Ascending aorta (tissue), 2 donors: ENCODE measurements at regions not wholly inside any gene's neighbourhood (a gene's known extent, or its start where the extent isn't known, plus 50 kb on each side); places are given as distances from the start of the nearest gene placed in this dataset.

Experiments
- DNase-seq, 2 donors: peaks; one replicate each; pipeline ENCODE4 v3.0.0-alpha.2; 2019; ENCODE audit warnings: low spot score in 2 of 2
- H3K27ac ChIP-seq, 2 donors: fragments of 200-600 bp; sonication (generic); one replicate each; pipeline ENCODE4 v1.5.1; 2016 to 2017; ENCODE audit warnings: mild to moderate bottlenecking in 1 of 2
- H3K27me3 ChIP-seq: fragments of 200-600 bp; sonication (generic); one replicate; pipeline ENCODE4 v1.5.1; 2017
- H3K36me3 ChIP-seq, 2 donors: fragments of 200-600 bp; sonication (generic); one replicate each; pipeline ENCODE4 v1.5.1; 2016
- H3K4me1 ChIP-seq, 2 donors: fragments of 200-600 bp; sonication (generic); one replicate each; pipeline ENCODE4 v1.5.1; 2016 to 2017; ENCODE audit warnings: mild to moderate bottlenecking in 1 of 2
- H3K4me3 ChIP-seq, 2 donors: fragments of 200-600 bp; sonication (generic); one replicate each; pipeline ENCODE4 v1.5.1; 2016 to 2017; ENCODE audit warnings: mild to moderate bottlenecking in 1 of 2
- H3K9me3 ChIP-seq, 2 donors: fragments of 200-600 bp; sonication (generic); one replicate each; pipeline ENCODE4 v1.5.1; 2016
- intact Hi-C: fragments of 100-400 bp; cut with DNase I; formaldehyde crosslinking; loops from one replicate; pipeline ENCODE4 v1.15.1; 2023
- TF ChIP-seq, protein P1 (sequence below), 3 experiments: fragments of 200-600 bp in 2 of 3; fragments of 450-650 bp in 1 of 3; sonication (generic) in 2 of 3; IDR thresholded peaks; one replicate each; pipeline ENCODE4 v1.5.1; 2016 to 2019; ENCODE audit warnings: antibody characterized with exemption in 3 of 3, mild to moderate bottlenecking in 1 of 3, moderate library complexity in 1 of 3

DNA sequence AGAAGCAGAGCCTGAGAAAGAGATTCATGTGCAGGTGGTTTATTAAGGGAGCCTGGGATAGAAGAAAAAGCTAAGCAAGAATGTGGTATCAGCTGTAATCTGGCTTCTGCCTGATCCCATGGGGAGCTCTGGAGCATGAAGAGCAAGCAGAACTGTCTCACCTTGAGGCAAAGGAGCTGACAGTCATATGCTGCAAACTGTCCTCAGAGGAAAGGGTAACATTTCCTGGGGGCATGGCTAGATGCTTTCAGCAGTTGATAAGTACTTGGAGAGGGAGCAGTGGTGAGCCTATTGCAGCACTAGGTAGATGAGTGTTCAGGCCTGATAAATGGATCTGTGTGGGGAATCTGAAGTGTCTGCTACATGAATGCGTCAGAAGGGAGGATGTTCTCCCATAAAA, 621.5 kb upstream of the BTBD3 start:
- no peaks in the 10 kb centered on the region for H3K4me1 ChIP-seq
- no peaks in the 10 kb centered on the region for H3K27me3 ChIP-seq
- intact Hi-C loops, result no loop called here
- no peaks in the 10 kb centered on the region for H3K36me3 ChIP-seq
- DNase-seq, result no peak
- H3K27ac ChIP-seq, result no peak overlapping the region
- no peaks in the 10 kb centered on the region for H3K9me3 ChIP-seq
- no peak overlapping the region for H3K4me3 ChIP-seq
- TF ChIP-seq, protein P1, sequence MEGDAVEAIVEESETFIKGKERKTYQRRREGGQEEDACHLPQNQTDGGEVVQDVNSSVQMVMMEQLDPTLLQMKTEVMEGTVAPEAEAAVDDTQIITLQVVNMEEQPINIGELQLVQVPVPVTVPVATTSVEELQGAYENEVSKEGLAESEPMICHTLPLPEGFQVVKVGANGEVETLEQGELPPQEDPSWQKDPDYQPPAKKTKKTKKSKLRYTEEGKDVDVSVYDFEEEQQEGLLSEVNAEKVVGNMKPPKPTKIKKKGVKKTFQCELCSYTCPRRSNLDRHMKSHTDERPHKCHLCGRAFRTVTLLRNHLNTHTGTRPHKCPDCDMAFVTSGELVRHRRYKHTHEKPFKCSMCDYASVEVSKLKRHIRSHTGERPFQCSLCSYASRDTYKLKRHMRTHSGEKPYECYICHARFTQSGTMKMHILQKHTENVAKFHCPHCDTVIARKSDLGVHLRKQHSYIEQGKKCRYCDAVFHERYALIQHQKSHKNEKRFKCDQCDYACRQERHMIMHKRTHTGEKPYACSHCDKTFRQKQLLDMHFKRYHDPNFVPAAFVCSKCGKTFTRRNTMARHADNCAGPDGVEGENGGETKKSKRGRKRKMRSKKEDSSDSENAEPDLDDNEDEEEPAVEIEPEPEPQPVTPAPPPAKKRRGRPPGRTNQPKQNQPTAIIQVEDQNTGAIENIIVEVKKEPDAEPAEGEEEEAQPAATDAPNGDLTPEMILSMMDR (IDR thresholded peaks at IDR 0.05), result no peak

DNA sequence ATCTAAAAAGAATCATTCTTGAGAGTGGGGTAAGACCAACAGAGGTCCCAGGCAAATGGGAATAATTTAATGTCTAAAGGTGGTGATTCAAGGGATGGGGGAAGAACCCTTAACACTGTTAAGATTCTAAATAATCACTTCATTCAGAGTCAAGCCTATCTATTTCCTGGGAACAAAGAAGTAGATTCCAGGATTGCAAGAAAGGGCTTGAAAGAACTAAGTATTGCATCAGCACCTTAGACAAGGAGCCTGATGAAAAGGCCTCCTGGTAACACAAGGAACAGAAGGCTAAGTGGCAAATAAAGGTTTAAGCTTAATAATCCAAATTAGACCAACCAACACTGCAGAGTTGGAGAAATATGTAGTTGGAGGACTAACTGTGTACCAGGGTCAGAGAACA, 620.7 kb upstream of the BTBD3 start:
- TF ChIP-seq, protein P1 (IDR thresholded peaks at IDR 0.05), result no peak
- intact Hi-C loops, result no loop called here
- Histone ChIP-seq H3K4me1 (no peaks in the 10 kb centered on the region), H3K27me3 (no peaks in the 10 kb centered on the region), H3K36me3 (no peaks in the 10 kb centered on the region), H3K27ac (no peak overlapping the region), H3K9me3 (no peaks in the 10 kb centered on the region), H3K4me3 (no peak overlapping the region)
- no peak for DNase-seq

DNA sequence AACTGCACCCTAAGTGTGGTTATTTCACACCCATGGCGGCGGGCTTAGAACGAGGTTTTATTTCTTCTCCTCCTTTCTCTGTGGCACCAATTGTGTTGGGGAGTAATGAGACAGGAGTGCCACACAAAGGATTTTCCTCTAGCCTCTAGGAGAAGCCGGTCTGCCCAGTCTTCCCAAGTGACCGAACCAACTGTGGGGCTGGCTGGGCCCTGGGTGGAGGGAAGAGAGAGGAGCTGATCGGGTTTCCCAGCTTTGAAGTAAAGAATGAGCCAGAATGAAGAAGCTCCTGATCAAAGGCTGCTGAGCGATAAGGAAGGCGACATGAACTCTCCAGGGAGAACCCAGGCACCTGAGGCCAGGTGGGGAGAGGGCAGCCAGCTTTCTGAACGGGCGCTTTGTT, 616.0 kb upstream of the BTBD3 start:
- intact Hi-C loops, result no loop called here
- TF ChIP-seq, protein P1 (IDR thresholded peaks at IDR 0.05), result no peak
- H3K27me3 ChIP-seq, result no peaks in the 10 kb centered on the region
- no peak overlapping the region for H3K27ac ChIP-seq
- H3K9me3 ChIP-seq, result no peaks in the 10 kb centered on the region
- H3K4me1 ChIP-seq, result no peaks in the 10 kb centered on the region
- H3K4me3 ChIP-seq, result no peak overlapping the region
- H3K36me3 ChIP-seq, result no peaks in the 10 kb centered on the region
- no peak for DNase-seq

DNA sequence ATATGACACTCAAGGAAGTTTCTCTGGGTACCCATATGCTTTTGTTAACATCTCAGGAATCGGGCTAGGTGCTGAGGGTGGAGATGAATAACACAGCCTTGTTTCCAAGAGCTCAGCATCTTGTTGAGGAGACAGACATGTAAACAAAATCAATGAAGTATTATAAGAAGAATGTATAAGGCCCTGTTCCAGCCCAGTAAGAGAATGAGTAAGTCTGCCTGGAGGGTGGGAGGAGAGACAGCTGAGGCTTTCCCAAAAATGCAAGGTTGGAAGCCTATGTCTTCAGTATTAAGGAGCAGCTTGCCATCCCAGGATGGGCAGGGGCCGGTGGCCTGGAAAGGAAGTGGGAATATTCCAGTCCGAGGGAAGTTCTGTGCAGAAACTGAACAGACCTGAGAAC, 615.3 kb upstream of the BTBD3 start:
- Histone ChIP-seq H3K27ac (no peak overlapping the region), H3K4me3 (no peak overlapping the region), H3K4me1 (no peaks in the 10 kb centered on the region), H3K9me3 (no peaks in the 10 kb centered on the region), H3K27me3 (no peaks in the 10 kb centered on the region), H3K36me3 (no peaks in the 10 kb centered on the region)
- intact Hi-C loops, result no loop called here
- TF ChIP-seq, protein P1 (IDR thresholded peaks at IDR 0.05), result no peak
- DNase-seq, result no peak

DNA sequence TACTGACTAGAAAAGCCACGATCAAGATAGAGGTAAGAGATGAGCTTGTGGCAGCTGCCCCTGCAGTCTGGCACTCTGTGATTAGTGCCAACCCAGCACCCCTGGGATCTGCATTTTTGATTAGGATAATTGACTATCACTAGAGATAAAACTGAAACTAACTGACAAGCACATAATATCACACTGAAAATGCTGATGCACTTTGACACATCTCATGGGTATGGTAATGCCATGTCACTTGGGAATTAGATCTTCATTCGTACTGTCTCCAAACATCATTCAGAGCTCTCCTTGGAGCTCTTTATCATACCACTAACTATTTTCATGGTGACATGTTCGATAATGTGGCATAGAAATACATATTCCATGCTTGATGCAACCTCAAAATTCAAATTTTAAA, 612.9 kb upstream of the BTBD3 start:
- TF ChIP-seq, protein P1 (IDR thresholded peaks at IDR 0.05), result no peak
- Histone ChIP-seq H3K9me3 (no peaks in the 10 kb centered on the region), H3K4me1 (no peaks in the 10 kb centered on the region), H3K36me3 (no peaks in the 10 kb centered on the region), H3K27me3 (no peaks in the 10 kb centered on the region), H3K27ac (no peak overlapping the region), H3K4me3 (no peak overlapping the region)
- intact Hi-C loops, result no loop called here
- DNase-seq, result no peak

DNA sequence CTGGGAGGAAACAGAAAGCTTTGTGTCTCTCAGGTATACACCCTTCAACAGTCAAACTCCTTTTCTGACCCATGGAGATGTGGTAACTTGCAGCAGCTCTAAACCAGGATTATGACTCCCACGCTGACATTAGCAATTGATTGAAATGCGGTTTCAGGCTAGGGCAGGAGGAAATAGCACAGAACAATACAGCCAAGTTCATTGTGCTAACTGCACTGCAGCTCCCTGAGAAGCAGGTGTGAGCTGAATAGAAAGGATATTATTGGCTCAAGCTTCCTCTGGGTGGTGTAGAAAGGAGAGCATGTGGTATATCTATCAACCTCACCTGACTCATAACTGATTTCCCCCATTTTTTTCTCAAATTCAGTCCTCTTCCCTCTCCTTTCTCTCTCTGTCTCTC, 612.3 kb upstream of the BTBD3 start:
- no peaks in the 10 kb centered on the region for H3K9me3 ChIP-seq
- no peak overlapping the region for H3K4me3 ChIP-seq
- no peaks in the 10 kb centered on the region for H3K4me1 ChIP-seq
- H3K36me3 ChIP-seq, result no peaks in the 10 kb centered on the region
- TF ChIP-seq, protein P1 (IDR thresholded peaks at IDR 0.05), result no peak
- H3K27ac ChIP-seq, result no peak overlapping the region
- DNase-seq, result no peak
- no peaks in the 10 kb centered on the region for H3K27me3 ChIP-seq
- intact Hi-C loops, result no loop called here
